ENCODE measurements at regions not wholly inside any gene's neighbourhood (a gene's known extent, or its start where the extent isn't known, plus 50 kb on each side); places are given as distances from the start of the nearest gene placed in this dataset.

DNA sequence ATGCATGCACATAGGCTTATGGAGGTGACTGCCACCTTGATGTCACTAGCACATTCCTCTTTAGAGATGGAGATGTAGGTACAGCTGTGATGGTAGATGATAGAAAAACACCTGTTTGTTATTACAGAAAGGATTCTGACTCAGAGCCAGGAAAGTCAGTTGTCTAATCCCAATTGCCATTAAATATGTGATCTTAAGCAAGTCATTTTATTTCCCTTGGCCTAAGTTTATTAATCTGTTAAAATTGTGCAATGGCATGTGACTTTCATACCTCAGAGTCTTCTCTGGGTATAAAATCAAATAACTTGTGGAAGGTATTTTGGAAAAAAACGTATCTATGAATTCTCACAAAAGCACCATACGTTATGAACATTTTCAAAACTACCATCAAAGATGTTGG lies 123.9 kb upstream of the BET1 start:
- DNase-seq (ENCODE audit: extremely low read depth in 1 of 4, low spot score in 3 of 4), result no peak
- no peak overlapping the region for H3K4me3 ChIP-seq
- CTCF ChIA-PET (ENCODE audit: low intra/inter-chr PET ratio), result no interaction called here
- H3K4me1 ChIP-seq (replicated peaks in 1 of 2; ENCODE audit: control insufficient read depth in 2 of 2, insufficient read depth in 2 of 2, low read length in 2 of 2), result no peaks in the 10 kb centered on the region
- in situ Hi-C loops (cut with MboI) (no loop called here), intact Hi-C loops (cut with micrococcal nuclease) (no loop called here)
- FAIRE-seq, result no peak
- ATAC-seq, result no peak
- no peaks in the 10 kb centered on the region for H3K9me1 ChIP-seq (ENCODE audit: control insufficient read depth, insufficient read depth, low read length)
- TF ChIP-seq ZNF384 (IDR thresholded peaks at IDR 0.05; ENCODE audit: low read depth, low read length) (no peak), ZC3H8 (IDR thresholded peaks at IDR 0.05) (no peak)
- TF ChIP-seq, protein P1, sequence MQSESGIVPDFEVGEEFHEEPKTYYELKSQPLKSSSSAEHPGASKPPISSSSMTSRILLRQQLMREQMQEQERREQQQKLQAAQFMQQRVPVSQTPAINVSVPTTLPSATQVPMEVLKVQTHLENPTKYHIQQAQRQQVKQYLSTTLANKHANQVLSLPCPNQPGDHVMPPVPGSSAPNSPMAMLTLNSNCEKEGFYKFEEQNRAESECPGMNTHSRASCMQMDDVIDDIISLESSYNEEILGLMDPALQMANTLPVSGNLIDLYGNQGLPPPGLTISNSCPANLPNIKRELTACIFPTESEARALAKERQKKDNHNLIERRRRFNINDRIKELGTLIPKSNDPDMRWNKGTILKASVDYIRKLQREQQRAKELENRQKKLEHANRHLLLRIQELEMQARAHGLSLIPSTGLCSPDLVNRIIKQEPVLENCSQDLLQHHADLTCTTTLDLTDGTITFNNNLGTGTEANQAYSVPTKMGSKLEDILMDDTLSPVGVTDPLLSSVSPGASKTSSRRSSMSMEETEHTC (IDR thresholded peaks at IDR 0.05), result no peak
- no peak overlapping the region for H3K27ac ChIP-seq (ENCODE audit: extremely low read depth, low read depth, low read length)
- H2AFZ ChIP-seq (ENCODE audit: low read depth, low read length), result no peak overlapping the region
- H3K4me2 ChIP-seq (ENCODE audit: insufficient read depth, low read length), result no peak overlapping the region
- H3K9ac ChIP-seq (ENCODE audit: insufficient read depth in 1 of 2, low read depth in 2 of 2, low read length in 2 of 2), result no peak overlapping the region
- H3K79me2 ChIP-seq (ENCODE audit: control insufficient read depth, insufficient read depth, low read length), result no peaks in the 10 kb centered on the region
- H3K27me3 ChIP-seq (ENCODE audit: control insufficient read depth in 2 of 2, insufficient read depth in 2 of 2, low read length in 2 of 2), result no peaks in the 10 kb centered on the region
- H4K20me1 ChIP-seq (replicated peaks; ENCODE audit: control insufficient read depth, insufficient read depth, low read length), result no peaks in the 10 kb centered on the region
- BruUV-seq (replicated peaks), result no TSS peak
- H3K9me3 ChIP-seq (replicated peaks; ENCODE audit: control insufficient read depth, insufficient read depth, low read depth, low read length), result no peaks in the 10 kb centered on the region
- POLR2A ChIA-PET, result no interaction called here
- no peaks in the 10 kb centered on the region for H3K36me3 ChIP-seq (ENCODE audit: control insufficient read depth, insufficient read depth, low read length)
- 7% methylated on average over 2 of the region's 2 CpGs for WGBS (ENCODE audit: insufficient coverage, low coverage, missing lambda C conversion rate)

DNA sequence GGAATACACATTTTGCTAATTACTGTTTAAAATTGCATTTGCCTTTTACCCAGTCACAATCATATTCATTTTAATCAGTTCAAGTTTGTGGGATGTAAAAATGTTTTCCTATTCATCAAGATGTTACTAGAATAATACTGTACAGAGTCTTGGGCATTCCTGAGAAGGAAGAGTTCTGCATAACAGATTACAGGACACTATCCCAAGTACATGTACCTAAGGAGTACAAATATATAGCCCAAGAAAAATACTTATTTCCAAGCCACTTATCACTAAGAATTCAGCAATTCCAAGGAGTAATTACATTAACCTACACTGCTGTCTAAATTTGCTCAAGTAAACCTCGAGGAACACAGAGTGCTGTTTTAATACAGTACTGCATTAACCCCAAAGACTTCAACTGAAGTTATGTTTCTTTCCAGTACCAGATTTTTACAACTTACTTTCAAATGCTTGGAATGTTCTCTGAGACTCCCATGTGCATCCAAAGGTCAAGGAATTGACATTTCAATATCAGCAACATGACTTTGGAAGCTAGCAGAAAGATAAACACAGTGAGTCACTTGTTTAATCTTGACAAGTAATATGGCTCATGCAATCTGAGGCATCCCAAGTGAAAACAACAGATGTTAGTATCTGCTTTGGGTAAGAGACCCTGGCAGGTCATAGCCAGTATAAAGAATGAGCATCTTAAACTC lies 125.4 kb upstream of the BET1 start:
- 9% methylated on average over 1 of the region's 1 CpG for WGBS (ENCODE audit: insufficient coverage, low coverage, missing lambda C conversion rate)
- Histone ChIP-seq H3K27me3 (ENCODE audit: control insufficient read depth in 2 of 2, insufficient read depth in 2 of 2, low read length in 2 of 2) (no peaks in the 10 kb centered on the region), H3K79me2 (ENCODE audit: control insufficient read depth, insufficient read depth, low read length) (no peaks in the 10 kb centered on the region), H3K27ac (ENCODE audit: extremely low read depth, low read depth, low read length) (no peak overlapping the region), H2AFZ (ENCODE audit: low read depth, low read length) (no peak overlapping the region), H3K4me3 (no peak overlapping the region), H3K4me1 (replicated peaks in 1 of 2; ENCODE audit: control insufficient read depth in 2 of 2, insufficient read depth in 2 of 2, low read length in 2 of 2) (no peaks in the 10 kb centered on the region), H3K9me1 (ENCODE audit: control insufficient read depth, insufficient read depth, low read length) (no peaks in the 10 kb centered on the region), H4K20me1 (replicated peaks; ENCODE audit: control insufficient read depth, insufficient read depth, low read length) (no peaks in the 10 kb centered on the region), H3K9me3 (replicated peaks; ENCODE audit: control insufficient read depth, insufficient read depth, low read depth, low read length) (no peaks in the 10 kb centered on the region), H3K9ac (ENCODE audit: insufficient read depth in 1 of 2, low read depth in 2 of 2, low read length in 2 of 2) (no peak overlapping the region), H3K4me2 (ENCODE audit: insufficient read depth, low read length) (no peak overlapping the region), H3K36me3 (ENCODE audit: control insufficient read depth, insufficient read depth, low read length) (no peaks in the 10 kb centered on the region)
- FAIRE-seq, result no peak
- CTCF ChIA-PET (ENCODE audit: low intra/inter-chr PET ratio), result no interaction called here
- ATAC-seq, result no peak
- in situ Hi-C loops (cut with MboI), result no loop called here
- BruUV-seq (replicated peaks), result no TSS peak
- POLR2A ChIA-PET, result no interaction called here
- no peak for DNase-seq (ENCODE audit: extremely low read depth in 1 of 4, low spot score in 3 of 4)
- intact Hi-C loops (cut with micrococcal nuclease), result no loop called here
- TF ChIP-seq RFX7 (CRISPR knock-in tag; IDR thresholded peaks at IDR 0.05), result no peak
- TF ChIP-seq ZNF197 (CRISPR knock-in tag; IDR thresholded peaks at IDR 0.05; ENCODE audit: low read depth), result no peak
- TF ChIP-seq ATF1 (CRISPR knock-in tag; IDR thresholded peaks at IDR 0.05), result no peak
- TF ChIP-seq ATF1 (tag; IDR thresholded peaks at IDR 0.05), result no peak
- TF ChIP-seq, protein P2, sequence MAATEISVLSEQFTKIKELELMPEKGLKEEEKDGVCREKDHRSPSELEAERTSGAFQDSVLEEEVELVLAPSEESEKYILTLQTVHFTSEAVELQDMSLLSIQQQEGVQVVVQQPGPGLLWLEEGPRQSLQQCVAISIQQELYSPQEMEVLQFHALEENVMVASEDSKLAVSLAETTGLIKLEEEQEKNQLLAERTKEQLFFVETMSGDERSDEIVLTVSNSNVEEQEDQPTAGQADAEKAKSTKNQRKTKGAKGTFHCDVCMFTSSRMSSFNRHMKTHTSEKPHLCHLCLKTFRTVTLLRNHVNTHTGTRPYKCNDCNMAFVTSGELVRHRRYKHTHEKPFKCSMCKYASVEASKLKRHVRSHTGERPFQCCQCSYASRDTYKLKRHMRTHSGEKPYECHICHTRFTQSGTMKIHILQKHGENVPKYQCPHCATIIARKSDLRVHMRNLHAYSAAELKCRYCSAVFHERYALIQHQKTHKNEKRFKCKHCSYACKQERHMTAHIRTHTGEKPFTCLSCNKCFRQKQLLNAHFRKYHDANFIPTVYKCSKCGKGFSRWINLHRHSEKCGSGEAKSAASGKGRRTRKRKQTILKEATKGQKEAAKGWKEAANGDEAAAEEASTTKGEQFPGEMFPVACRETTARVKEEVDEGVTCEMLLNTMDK (IDR thresholded peaks at IDR 0.05; ENCODE audit: borderline replicate concordance, insufficient read depth, low read depth, low read length, poor library complexity, severe bottlenecking), result no peak
- TF ChIP-seq HCFC1 (IDR thresholded peaks at IDR 0.05; ENCODE audit: low read depth, low read length), result no peak
- TF ChIP-seq, protein P3, sequence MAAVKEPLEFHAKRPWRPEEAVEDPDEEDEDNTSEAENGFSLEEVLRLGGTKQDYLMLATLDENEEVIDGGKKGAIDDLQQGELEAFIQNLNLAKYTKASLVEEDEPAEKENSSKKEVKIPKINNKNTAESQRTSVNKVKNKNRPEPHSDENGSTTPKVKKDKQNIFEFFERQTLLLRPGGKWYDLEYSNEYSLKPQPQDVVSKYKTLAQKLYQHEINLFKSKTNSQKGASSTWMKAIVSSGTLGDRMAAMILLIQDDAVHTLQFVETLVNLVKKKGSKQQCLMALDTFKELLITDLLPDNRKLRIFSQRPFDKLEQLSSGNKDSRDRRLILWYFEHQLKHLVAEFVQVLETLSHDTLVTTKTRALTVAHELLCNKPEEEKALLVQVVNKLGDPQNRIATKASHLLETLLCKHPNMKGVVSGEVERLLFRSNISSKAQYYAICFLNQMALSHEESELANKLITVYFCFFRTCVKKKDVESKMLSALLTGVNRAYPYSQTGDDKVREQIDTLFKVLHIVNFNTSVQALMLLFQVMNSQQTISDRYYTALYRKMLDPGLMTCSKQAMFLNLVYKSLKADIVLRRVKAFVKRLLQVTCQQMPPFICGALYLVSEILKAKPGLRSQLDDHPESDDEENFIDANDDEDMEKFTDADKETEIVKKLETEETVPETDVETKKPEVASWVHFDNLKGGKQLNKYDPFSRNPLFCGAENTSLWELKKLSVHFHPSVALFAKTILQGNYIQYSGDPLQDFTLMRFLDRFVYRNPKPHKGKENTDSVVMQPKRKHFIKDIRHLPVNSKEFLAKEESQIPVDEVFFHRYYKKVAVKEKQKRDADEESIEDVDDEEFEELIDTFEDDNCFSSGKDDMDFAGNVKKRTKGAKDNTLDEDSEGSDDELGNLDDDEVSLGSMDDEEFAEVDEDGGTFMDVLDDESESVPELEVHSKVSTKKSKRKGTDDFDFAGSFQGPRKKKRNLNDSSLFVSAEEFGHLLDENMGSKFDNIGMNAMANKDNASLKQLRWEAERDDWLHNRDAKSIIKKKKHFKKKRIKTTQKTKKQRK (IDR thresholded peaks at IDR 0.05; ENCODE audit: borderline replicate concordance, low read depth, low read length), result no peak
